ENCODE measurements at regions not wholly inside any gene's neighbourhood (a gene's known extent, or its start where the extent isn't known, plus 50 kb on each side); places are given as distances from the start of the nearest gene placed in this dataset.

DNA sequence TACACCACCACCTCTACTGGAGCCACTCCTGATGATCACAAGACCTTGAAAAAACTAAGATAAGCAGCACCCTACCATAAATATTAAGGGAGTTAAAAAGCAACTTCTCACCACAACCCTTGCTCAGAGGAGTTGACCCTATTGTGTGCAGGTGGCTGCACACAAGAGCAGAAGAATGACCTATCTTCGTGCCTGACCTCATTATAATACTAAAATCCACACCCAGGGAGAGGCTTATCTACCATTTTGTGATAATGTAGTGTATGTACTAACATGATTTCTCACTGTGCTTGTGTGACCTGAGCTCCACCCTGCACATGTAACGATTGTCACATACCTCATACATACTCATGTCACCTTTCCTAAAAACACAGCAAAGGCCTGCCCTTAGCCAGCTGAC lies 205.0 kb upstream of the MBL2 start:
- Mint-ChIP-seq H3K4me3 (no peak overlapping the region), H3K36me3 (ENCODE audit: insufficient read depth in 1 of 3, low read depth in 3 of 3) (peaks cover 0 to 24% (median 4%) of the 10 kb centered on the region in 3 experiments; a peak in 5 of 7 replicates), H3K9me3 (peaks cover 4 to 5% of the 10 kb centered on the region in 2 experiments; a peak in 4 of 5 replicates), H3K4me1 (peaks cover 4 to 7% of the 10 kb centered on the region in 2 experiments), H3K27me3 (ENCODE audit: low read depth) (no peaks in the 10 kb centered on the region), H3K27ac (no peak overlapping the region)
- H3K23me2 ChIP-seq (ENCODE audit: insufficient read length, low read depth, low read length, poor library complexity, severe bottlenecking): no peaks in the 10 kb centered on the region
- H3T11ph ChIP-seq (ENCODE audit: low read length): no peak overlapping the region
- H3K79me2 ChIP-seq (ENCODE audit: insufficient read depth, low read length): no peaks in the 10 kb centered on the region
- H3K23ac ChIP-seq (ENCODE audit: insufficient read length, low read depth, low read length): no peak overlapping the region
- no peak overlapping the region for H4K5ac ChIP-seq (ENCODE audit: insufficient read length, low read depth, low read length)
- no CpG with 5 or more reads among the region's 2 CpGs for WGBS (ENCODE audit: extremely low coverage, insufficient read length, low lambda C conversion rate)
- no peak overlapping the region for H2BK5ac ChIP-seq (ENCODE audit: insufficient read length, low read length)
- no peak overlapping the region for H3K56ac ChIP-seq (ENCODE audit: insufficient read length, low read depth, low read length)
- no peak overlapping the region for H2BK12ac ChIP-seq (ENCODE audit: insufficient read length, low read depth, low read length)
- no peak overlapping the region for H2BK120ac ChIP-seq (ENCODE audit: low read depth, low read length, poor library complexity, severe bottlenecking)
- no peak overlapping the region for H3K14ac ChIP-seq (ENCODE audit: insufficient read depth, low read length)
- H4K8ac ChIP-seq (replicated peaks; ENCODE audit: insufficient read length, low read depth, low read length): no peak overlapping the region
- H3K79me1 ChIP-seq (ENCODE audit: insufficient read depth, low read depth, low read length, poor library complexity, severe bottlenecking): no peaks in the 10 kb centered on the region
- H3K18ac ChIP-seq (ENCODE audit: insufficient read length, low read depth, low read length): no peak overlapping the region
- no peak overlapping the region for H2AK5ac ChIP-seq (ENCODE audit: insufficient read length, low read length)
- DNase-seq: no peak
- no peak overlapping the region for H3K4me2 ChIP-seq (ENCODE audit: insufficient read depth, insufficient read length, low read length)
- H4K20me1 ChIP-seq (ENCODE audit: control insufficient read depth, insufficient read depth, insufficient read length): no peaks in the 10 kb centered on the region
- H3K9me3 ChIP-seq (ENCODE audit: control insufficient read depth, low read depth, low read length): no peaks in the 10 kb centered on the region
- no peak overlapping the region for H3K9ac ChIP-seq (ENCODE audit: extremely low read depth, insufficient read length, low read length)
- H3K27me3 ChIP-seq (ENCODE audit: insufficient read depth, low read length): no peaks in the 10 kb centered on the region
- H2AFZ ChIP-seq (ENCODE audit: low read length): no peak overlapping the region
- no peak overlapping the region for H2BK15ac ChIP-seq (ENCODE audit: low read depth, low read length)
- H3K4ac ChIP-seq (ENCODE audit: low read depth, low read length): no peak overlapping the region
- H3K27ac ChIP-seq (ENCODE audit: insufficient read length, low read depth, low read length): no peak overlapping the region
- TF ChIP-seq CTCF (conservative IDR thresholded peaks at IDR 0.05): no peak
- H2BK20ac ChIP-seq (ENCODE audit: low read depth, low read length, poor library complexity, severe bottlenecking): no peak overlapping the region
- H4K91ac ChIP-seq (ENCODE audit: insufficient read length, low read depth, low read length): no peak overlapping the region
- no peaks in the 10 kb centered on the region; the same call in 1 of the 2 replicates for H3K4me1 ChIP-seq (ENCODE audit: insufficient read depth, low read length)
